ENCODE measurements at regions not wholly inside any gene's neighbourhood (a gene's known extent, or its start where the extent isn't known, plus 50 kb on each side); places are given as distances from the start of the nearest gene placed in this dataset.

- no peak for DNase-seq (ENCODE audit: low read depth)
- TF ChIP-seq, protein P1, sequence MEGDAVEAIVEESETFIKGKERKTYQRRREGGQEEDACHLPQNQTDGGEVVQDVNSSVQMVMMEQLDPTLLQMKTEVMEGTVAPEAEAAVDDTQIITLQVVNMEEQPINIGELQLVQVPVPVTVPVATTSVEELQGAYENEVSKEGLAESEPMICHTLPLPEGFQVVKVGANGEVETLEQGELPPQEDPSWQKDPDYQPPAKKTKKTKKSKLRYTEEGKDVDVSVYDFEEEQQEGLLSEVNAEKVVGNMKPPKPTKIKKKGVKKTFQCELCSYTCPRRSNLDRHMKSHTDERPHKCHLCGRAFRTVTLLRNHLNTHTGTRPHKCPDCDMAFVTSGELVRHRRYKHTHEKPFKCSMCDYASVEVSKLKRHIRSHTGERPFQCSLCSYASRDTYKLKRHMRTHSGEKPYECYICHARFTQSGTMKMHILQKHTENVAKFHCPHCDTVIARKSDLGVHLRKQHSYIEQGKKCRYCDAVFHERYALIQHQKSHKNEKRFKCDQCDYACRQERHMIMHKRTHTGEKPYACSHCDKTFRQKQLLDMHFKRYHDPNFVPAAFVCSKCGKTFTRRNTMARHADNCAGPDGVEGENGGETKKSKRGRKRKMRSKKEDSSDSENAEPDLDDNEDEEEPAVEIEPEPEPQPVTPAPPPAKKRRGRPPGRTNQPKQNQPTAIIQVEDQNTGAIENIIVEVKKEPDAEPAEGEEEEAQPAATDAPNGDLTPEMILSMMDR (IDR thresholded peaks at IDR 0.05; ENCODE audit: low read depth, low read length, missing control alignments): no peak
- no peak overlapping the region for H3K4me3 ChIP-seq (ENCODE audit: low read depth, low read length)
These were observed 70.4 kb upstream of the CST7 start for GRCh38 chr20:24878657-24879056.

- DNase-seq (ENCODE audit: low read depth): no peak
- no peak overlapping the region for H3K4me3 ChIP-seq (ENCODE audit: low read depth, low read length)
- TF ChIP-seq, protein P1 (IDR thresholded peaks at IDR 0.05; ENCODE audit: low read depth, low read length, missing control alignments): no peak
These were observed 69.2 kb upstream of the CST7 start for GRCh38 chr20:24879875-24880274.

DNA sequence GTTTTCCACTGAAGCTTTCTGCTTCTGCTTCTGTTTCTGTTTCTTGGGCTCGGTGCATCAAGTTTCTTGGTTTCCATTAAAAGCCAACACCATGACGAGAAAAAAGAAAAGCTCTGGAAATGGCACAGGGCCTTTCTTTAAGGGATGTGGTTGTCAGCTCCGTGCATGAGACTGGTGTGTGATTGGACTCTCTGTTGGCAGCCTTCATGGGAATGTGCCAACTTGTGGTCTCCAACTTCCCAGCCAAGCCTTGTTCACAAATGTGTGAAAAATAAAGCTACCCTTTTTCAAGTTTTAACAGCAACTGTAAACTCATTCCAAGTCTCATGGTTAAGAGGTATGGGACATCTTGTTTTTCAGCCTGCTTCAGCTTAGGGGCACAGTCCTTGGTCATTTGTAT lies 68.7 kb upstream of the CST7 start:
- no peak for DNase-seq (ENCODE audit: low read depth)
- no peak overlapping the region for H3K4me3 ChIP-seq (ENCODE audit: low read depth, low read length)
- TF ChIP-seq, protein P1 (IDR thresholded peaks at IDR 0.05; ENCODE audit: low read depth, low read length, missing control alignments): no peak

- DNase-seq (ENCODE audit: low read depth): no peak
- TF ChIP-seq, protein P1 (IDR thresholded peaks at IDR 0.05; ENCODE audit: low read depth, low read length, missing control alignments): no peak
- H3K4me3 ChIP-seq (ENCODE audit: low read depth, low read length): no peak overlapping the region
These were observed 58.8 kb upstream of the CST7 start for GRCh38 chr20:24890286-24890685.

- TF ChIP-seq, protein P1 (IDR thresholded peaks at IDR 0.05; ENCODE audit: low read depth, low read length, missing control alignments): no peak
- no peak for DNase-seq (ENCODE audit: low read depth)
- H3K4me3 ChIP-seq (ENCODE audit: low read depth, low read length): no peak overlapping the region
These were observed 57.3 kb upstream of the CST7 start for GRCh38 chr20:24891546-24892393.

- TF ChIP-seq, protein P1 (IDR thresholded peaks at IDR 0.05; ENCODE audit: low read depth, low read length, missing control alignments): no peak
- no peak overlapping the region for H3K4me3 ChIP-seq (ENCODE audit: low read depth, low read length)
- DNase-seq (ENCODE audit: low read depth): no peak
These were observed 56.5 kb upstream of the CST7 start for GRCh38 chr20:24892522-24892921.

- no peak overlapping the region for H3K4me3 ChIP-seq (ENCODE audit: low read depth, low read length)
- TF ChIP-seq, protein P1 (IDR thresholded peaks at IDR 0.05; ENCODE audit: low read depth, low read length, missing control alignments): no peak
- DNase-seq (ENCODE audit: low read depth): no peak
These were observed 56.1 kb upstream of the CST7 start for GRCh38 chr20:24892931-24893330.

All from GM12864 (cell line).